ENCODE measurements at regions not wholly inside any gene's neighbourhood (a gene's known extent, or its start where the extent isn't known, plus 50 kb on each side); places are given as distances from the start of the nearest gene placed in this dataset.

DNA sequence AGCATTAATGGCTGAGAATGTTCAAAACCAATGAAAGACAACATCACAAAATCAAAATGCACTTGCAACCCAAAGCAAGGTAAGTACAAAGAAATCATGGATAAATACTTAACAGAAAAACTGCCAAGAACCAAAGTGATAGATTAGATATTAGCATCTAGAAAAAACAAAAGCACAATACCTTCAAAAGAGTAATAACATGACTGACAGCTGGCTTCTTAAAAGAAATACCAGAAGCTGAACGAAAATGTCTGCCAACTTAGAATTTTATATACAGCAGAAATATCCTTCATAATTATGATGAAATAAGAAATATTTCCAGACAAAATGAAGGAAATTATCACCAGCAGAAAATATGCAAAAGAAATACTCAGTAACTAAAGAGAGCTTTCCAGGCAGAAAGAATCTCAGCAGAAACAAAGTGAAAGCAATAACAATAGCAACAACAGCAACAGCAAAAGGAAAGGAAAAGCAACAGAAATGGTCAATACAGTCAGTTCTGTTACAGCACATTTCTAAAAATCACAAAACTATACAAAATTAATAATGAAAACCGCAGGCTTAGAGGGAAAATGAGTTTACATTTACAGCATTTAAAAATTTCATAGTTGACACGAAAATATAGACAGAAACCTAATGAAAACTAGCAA is 121.5 kb upstream of the MAN1A1 start:
- H3K4me1 ChIP-seq (ENCODE audit: control insufficient read depth in 1 of 2, insufficient read depth in 2 of 2, low read depth in 1 of 2, low read length in 1 of 2), result no peaks in the 10 kb centered on the region; a peak in 1 of 4 replicates
- no peak overlapping the region for H3K27ac ChIP-seq (ENCODE audit: low read depth in 2 of 2, low read length in 1 of 2)
- no peaks in the 10 kb centered on the region for H3F3A ChIP-seq (replicated peaks; ENCODE audit: insufficient read depth)
- POLR2A ChIA-PET, result no interaction called here
- no peak overlapping the region for H3K9ac ChIP-seq
- H4K20me1 ChIP-seq (ENCODE audit: insufficient read depth), result no peaks in the 10 kb centered on the region
- no peaks in the 10 kb centered on the region for H3K9me2 ChIP-seq
- CTCF ChIA-PET, result no interaction called here
- 18% methylated on average over 3 of the region's 3 CpGs for WGBS (ENCODE audit: low lambda C conversion rate)
- no peak for DNase-seq
- no peaks in the 10 kb centered on the region for H3K9me3 ChIP-seq
- no peak overlapping the region for H3K4me3 ChIP-seq (ENCODE audit: low read depth in 2 of 2, low read length in 1 of 2)
- no peaks in the 10 kb centered on the region for H3K36me3 ChIP-seq (replicated peaks in 1 of 2; ENCODE audit: control insufficient read depth in 1 of 2, insufficient read depth in 2 of 2, low read length in 1 of 2)
- peak overlapping the region; percentile 67 for H2AFZ ChIP-seq (ENCODE audit: low read depth)
- no peaks in the 10 kb centered on the region for H3K79me2 ChIP-seq (ENCODE audit: insufficient read depth)
- no peak for TF ChIP-seq NFIC (IDR thresholded peaks at IDR 0.05; ENCODE audit: borderline replicate concordance)
- no peak for TF ChIP-seq RAD21 (IDR thresholded peaks at IDR 0.05; ENCODE audit: low read length)
- no peak for TF ChIP-seq NRF1 (IDR thresholded peaks at IDR 0.05; ENCODE audit: low read depth, low read length)
- TF ChIP-seq TAF1 (IDR thresholded peaks at IDR 0.05; ENCODE audit: borderline replicate concordance, low read depth, low read length), result no peak
- TF ChIP-seq, protein P1, sequence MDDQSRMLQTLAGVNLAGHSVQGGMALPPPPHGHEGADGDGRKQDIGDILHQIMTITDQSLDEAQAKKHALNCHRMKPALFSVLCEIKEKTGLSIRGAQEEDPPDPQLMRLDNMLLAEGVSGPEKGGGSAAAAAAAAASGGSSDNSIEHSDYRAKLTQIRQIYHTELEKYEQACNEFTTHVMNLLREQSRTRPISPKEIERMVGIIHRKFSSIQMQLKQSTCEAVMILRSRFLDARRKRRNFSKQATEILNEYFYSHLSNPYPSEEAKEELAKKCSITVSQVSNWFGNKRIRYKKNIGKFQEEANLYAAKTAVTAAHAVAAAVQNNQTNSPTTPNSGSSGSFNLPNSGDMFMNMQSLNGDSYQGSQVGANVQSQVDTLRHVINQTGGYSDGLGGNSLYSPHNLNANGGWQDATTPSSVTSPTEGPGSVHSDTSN (IDR thresholded peaks at IDR 0.05), result no peak
- no peak for TF ChIP-seq FOSL2 (IDR thresholded peaks at IDR 0.05; ENCODE audit: borderline replicate concordance, low read depth)
- TF ChIP-seq, protein P2, sequence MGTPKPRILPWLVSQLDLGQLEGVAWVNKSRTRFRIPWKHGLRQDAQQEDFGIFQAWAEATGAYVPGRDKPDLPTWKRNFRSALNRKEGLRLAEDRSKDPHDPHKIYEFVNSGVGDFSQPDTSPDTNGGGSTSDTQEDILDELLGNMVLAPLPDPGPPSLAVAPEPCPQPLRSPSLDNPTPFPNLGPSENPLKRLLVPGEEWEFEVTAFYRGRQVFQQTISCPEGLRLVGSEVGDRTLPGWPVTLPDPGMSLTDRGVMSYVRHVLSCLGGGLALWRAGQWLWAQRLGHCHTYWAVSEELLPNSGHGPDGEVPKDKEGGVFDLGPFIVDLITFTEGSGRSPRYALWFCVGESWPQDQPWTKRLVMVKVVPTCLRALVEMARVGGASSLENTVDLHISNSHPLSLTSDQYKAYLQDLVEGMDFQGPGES (IDR thresholded peaks at IDR 0.05; ENCODE audit: low read depth, low read length), result no peak
- TF ChIP-seq USF1 (IDR thresholded peaks at IDR 0.05; ENCODE audit: borderline replicate concordance, low read depth), result no peak
- no peak for TF ChIP-seq TEAD4 (IDR thresholded peaks at IDR 0.05; ENCODE audit: borderline replicate concordance, insufficient read depth)
- no peak for TF ChIP-seq MEF2A (IDR thresholded peaks at IDR 0.05; ENCODE audit: borderline replicate concordance, low read depth)
- TF ChIP-seq ELF1 (IDR thresholded peaks at IDR 0.05), result no peak
- no peak for TF ChIP-seq RFX5 (IDR thresholded peaks at IDR 0.05; ENCODE audit: low read length)
- no peak for TF ChIP-seq REST (IDR thresholded peaks at IDR 0.05; ENCODE audit: low read depth, low read length)
- H3K4me2 ChIP-seq, result no peak overlapping the region
- H3K27me3 ChIP-seq (ENCODE audit: insufficient read depth), result no peaks in the 10 kb centered on the region
